ENCODE measurements at regions not wholly inside any gene's neighbourhood (a gene's known extent, or its start where the extent isn't known, plus 50 kb on each side); places are given as distances from the start of the nearest gene placed in this dataset.

DNA sequence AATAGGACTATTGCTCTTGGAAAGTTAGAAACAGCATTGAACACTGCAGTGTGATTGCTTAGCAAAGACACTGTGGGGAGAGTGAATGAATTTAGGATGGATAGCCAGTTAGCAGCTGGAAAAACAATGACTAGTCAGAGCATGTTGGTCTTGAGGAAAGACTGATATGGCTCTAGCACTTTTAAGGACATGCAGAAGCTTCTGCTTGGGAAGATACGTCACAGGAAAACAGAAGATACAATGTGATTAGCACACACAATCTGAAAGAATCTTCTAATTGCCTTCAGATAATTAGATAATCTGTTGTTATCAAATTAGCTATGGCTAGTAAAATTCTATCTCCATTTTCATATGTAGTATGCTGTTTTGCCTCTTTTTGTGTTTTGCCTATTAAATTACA, 530.7 kb upstream of the CHORDC1 start:
- H3K36me3 ChIP-seq: no peaks in the 10 kb centered on the region
- no peak for DNase-seq
- intact Hi-C loops (cut with DNase I): no loop called here
- no peak for TF ChIP-seq POLR2A (IDR thresholded peaks at IDR 0.05)
- TF ChIP-seq, protein P1, sequence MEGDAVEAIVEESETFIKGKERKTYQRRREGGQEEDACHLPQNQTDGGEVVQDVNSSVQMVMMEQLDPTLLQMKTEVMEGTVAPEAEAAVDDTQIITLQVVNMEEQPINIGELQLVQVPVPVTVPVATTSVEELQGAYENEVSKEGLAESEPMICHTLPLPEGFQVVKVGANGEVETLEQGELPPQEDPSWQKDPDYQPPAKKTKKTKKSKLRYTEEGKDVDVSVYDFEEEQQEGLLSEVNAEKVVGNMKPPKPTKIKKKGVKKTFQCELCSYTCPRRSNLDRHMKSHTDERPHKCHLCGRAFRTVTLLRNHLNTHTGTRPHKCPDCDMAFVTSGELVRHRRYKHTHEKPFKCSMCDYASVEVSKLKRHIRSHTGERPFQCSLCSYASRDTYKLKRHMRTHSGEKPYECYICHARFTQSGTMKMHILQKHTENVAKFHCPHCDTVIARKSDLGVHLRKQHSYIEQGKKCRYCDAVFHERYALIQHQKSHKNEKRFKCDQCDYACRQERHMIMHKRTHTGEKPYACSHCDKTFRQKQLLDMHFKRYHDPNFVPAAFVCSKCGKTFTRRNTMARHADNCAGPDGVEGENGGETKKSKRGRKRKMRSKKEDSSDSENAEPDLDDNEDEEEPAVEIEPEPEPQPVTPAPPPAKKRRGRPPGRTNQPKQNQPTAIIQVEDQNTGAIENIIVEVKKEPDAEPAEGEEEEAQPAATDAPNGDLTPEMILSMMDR (IDR thresholded peaks at IDR 0.05): no peak
- no peak overlapping the region for H3K4me3 ChIP-seq
- no peaks in the 10 kb centered on the region for H3K27me3 ChIP-seq
- H3K27ac ChIP-seq: no peak overlapping the region
- H3K9me3 ChIP-seq: no peaks in the 10 kb centered on the region
- WGBS (ENCODE audit: insufficient coverage, low coverage, low lambda C conversion rate, missing lambda C conversion rate): 71% methylated on average over 1 of the region's 1 CpG
- no peak for ATAC-seq
- no peaks in the 10 kb centered on the region for H3K4me1 ChIP-seq

GRCh38 chr11:90747057-90747456, 524.2 kb upstream of the CHORDC1 start:
- no peaks in the 10 kb centered on the region for H3K36me3 ChIP-seq

GRCh38 chr11:90744169-90744568, 521.3 kb upstream of the CHORDC1 start:
- intact Hi-C loops (cut with DNase I): no loop called here
- 0% methylated on average over 1 of the region's 1 CpG for WGBS (ENCODE audit: insufficient coverage, low coverage, low lambda C conversion rate, missing lambda C conversion rate)
- Histone ChIP-seq H3K36me3 (no peaks in the 10 kb centered on the region), H3K4me1 (no peaks in the 10 kb centered on the region), H3K9me3 (peaks cover 0 to 2% (median 0%) of the 10 kb centered on the region in 4 donors), H3K27ac (no peak overlapping the region), H3K4me3 (no peak overlapping the region), H3K27me3 (no peaks in the 10 kb centered on the region)
- TF ChIP-seq POLR2A (IDR thresholded peaks at IDR 0.05): no peak
- TF ChIP-seq, protein P1 (IDR thresholded peaks at IDR 0.05): no peak
- no peak for DNase-seq
- ATAC-seq: no peak

More at GRCh38 chr11:90747057-90747456, 524.2 kb upstream of the CHORDC1 start:
- no peaks in the 10 kb centered on the region for H3K4me1 ChIP-seq
- no peaks in the 10 kb centered on the region for H3K27me3 ChIP-seq
- no peak for ATAC-seq
- 35% methylated on average over 2 of the region's 2 CpGs for WGBS (ENCODE audit: insufficient coverage, low coverage, low lambda C conversion rate, missing lambda C conversion rate)
- no peak overlapping the region for H3K4me3 ChIP-seq
- intact Hi-C loops (cut with DNase I): no loop called here
- DNase-seq: no peak
- TF ChIP-seq, protein P1 (IDR thresholded peaks at IDR 0.05): no peak
- TF ChIP-seq POLR2A (IDR thresholded peaks at IDR 0.05): no peak
- peaks cover 0 to 2% (median 0%) of the 10 kb centered on the region in 4 donors for H3K9me3 ChIP-seq
- H3K27ac ChIP-seq: no peak overlapping the region

- no peak for ATAC-seq
- Histone ChIP-seq H3K27me3 (no peaks in the 10 kb centered on the region), H3K4me1 (peaks cover 0 to 8% (median 3%) of the 10 kb centered on the region in 4 donors), H3K27ac (no peak overlapping the region), H3K4me3 (no peak overlapping the region), H3K9me3 (no peaks in the 10 kb centered on the region), H3K36me3 (no peaks in the 10 kb centered on the region)
- no peak for DNase-seq
- 88% methylated on average over 1 of the region's 1 CpG for WGBS (ENCODE audit: insufficient coverage, low coverage, low lambda C conversion rate, missing lambda C conversion rate)
- TF ChIP-seq, protein P1 (IDR thresholded peaks at IDR 0.05): no peak
- TF ChIP-seq POLR2A (IDR thresholded peaks at IDR 0.05): no peak
- intact Hi-C loops (cut with DNase I): no loop called here
Observed at GRCh38 chr11:90738799-90739198, 516.0 kb upstream of the CHORDC1 start.
